GM19328 (cell line): ENCODE measurements at regions not wholly inside any gene's neighbourhood (a gene's known extent, or its start where the extent isn't known, plus 50 kb on each side); places are given as distances from the start of the nearest gene placed in this dataset.
A peak's percentile ranks its signal among the peaks of the same experiment; 100 is the strongest.
"Not testable (repeated sequence)": the region's sequence is repeated elsewhere in the genome, so short reads cannot be mapped to it uniquely, and the experiment has no call there.

Experiments
- ATAC-seq: cut with Tn5 transposase; IDR thresholded peaks from one replicate; pipeline ENCODE4 v1.9.1; 2021; ENCODE audit warnings: mild to moderate bottlenecking, moderate library complexity; ENCODE audit not compliant: unreplicated experiment

GRCh38 chr9:41019858-41020562 lies 108.5 kb downstream of the FOXD4L6 start:
- ATAC-seq, result not testable (repeated sequence)

- ATAC-seq, result not testable (repeated sequence)
Observed at GRCh38 chr9:41018948-41019347, 109.5 kb downstream of the FOXD4L6 start.

GRCh38 chr9:41016699-41017098 lies 111.8 kb downstream of the FOXD4L6 start:
- not testable (repeated sequence) for ATAC-seq

- ATAC-seq, result not testable (repeated sequence)
Observed at GRCh38 chr9:40999952-41000700, 128.4 kb downstream of the FOXD4L6 start.

GRCh38 chr9:40995490-40995889 lies 133.0 kb downstream of the FOXD4L6 start:
- not testable (repeated sequence) for ATAC-seq

GRCh38 chr9:40993842-40994241 lies 134.6 kb downstream of the FOXD4L6 start:
- not testable (repeated sequence) for ATAC-seq

- ATAC-seq, result not testable (repeated sequence)
Observed at GRCh38 chr9:40993375-40993774, 135.1 kb downstream of the FOXD4L6 start.

GRCh38 chr9:40992472-40992821 lies 136.0 kb downstream of the FOXD4L6 start:
- peak; percentile 23 for ATAC-seq

- ATAC-seq, result peak; percentile 100
Observed at GRCh38 chr9:40991741-40992471, 136.6 kb downstream of the FOXD4L6 start.

- not testable (repeated sequence) for ATAC-seq
Observed at GRCh38 chr9:40991100-40991740, 137.3 kb downstream of the FOXD4L6 start.

- not testable (repeated sequence) for ATAC-seq
Observed at GRCh38 chr9:40986332-40986731, 142.1 kb downstream of the FOXD4L6 start.

- not testable (repeated sequence) for ATAC-seq
Observed at GRCh38 chr9:40975351-40975750, 153.1 kb downstream of the FOXD4L6 start.

GRCh38 chr9:40974912-40975311 lies 153.6 kb downstream of the FOXD4L6 start:
- ATAC-seq, result not testable (repeated sequence)

- ATAC-seq, result not testable (repeated sequence)
Observed at GRCh38 chr9:40971773-40972172, 156.7 kb downstream of the FOXD4L6 start.

- ATAC-seq, result not testable (repeated sequence)
Observed at GRCh38 chr9:40970340-40970739, 158.1 kb downstream of the FOXD4L6 start.

- ATAC-seq, result not testable (repeated sequence)
Observed at GRCh38 chr9:40962461-40962860, 166.0 kb downstream of the FOXD4L6 start.

- ATAC-seq, result not testable (repeated sequence)
Observed at GRCh38 chr9:40951876-40952494, 176.5 kb downstream of the FOXD4L6 start.

- not testable (repeated sequence) for ATAC-seq
Observed at GRCh38 chr9:40946228-40946627, 182.3 kb downstream of the FOXD4L6 start.

GRCh38 chr9:40942730-40943129 lies 185.8 kb downstream of the FOXD4L6 start:
- ATAC-seq, result not testable (repeated sequence)

GRCh38 chr9:40939888-40940209 lies 188.6 kb downstream of the FOXD4L6 start:
- not testable (repeated sequence) for ATAC-seq
